VCaP (cell line): ENCODE measurements at regions not wholly inside any gene's neighbourhood (a gene's known extent, or its start where the extent isn't known, plus 50 kb on each side); places are given as distances from the start of the nearest gene placed in this dataset.

Source experiments
- H3K27ac ChIP-seq: fragments of 450-650 bp; 2 replicates; pipeline ENCODE4 v1.5.1; 2017
- TF ChIP-seq, protein P1 (sequence below): fragments of 450-650 bp; conservative IDR thresholded peaks from 2 replicates; pipeline ENCODE4 v1.5.1; 2017; ENCODE audit warnings: mild to moderate bottlenecking, moderate library complexity

DNA sequence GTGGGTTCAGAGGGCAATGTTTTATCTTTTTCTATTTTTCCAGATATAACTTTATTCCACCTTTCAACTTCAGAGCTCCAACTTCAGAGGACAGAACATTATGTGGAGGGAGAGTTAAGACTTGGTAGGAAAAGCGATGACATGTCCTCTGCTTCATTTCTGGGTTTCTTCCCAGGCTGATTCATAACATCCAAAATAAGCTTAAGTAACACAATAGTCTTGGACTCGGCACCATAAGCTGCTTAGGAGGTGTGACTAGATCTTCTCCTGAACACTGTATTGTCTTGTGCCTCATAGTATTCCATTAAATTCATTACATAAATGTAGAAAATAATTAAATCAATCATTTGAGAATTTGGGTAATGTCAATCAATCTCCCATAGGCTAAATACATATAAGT, 95.5 kb upstream of the PDE3A start:
- TF ChIP-seq, protein P1, sequence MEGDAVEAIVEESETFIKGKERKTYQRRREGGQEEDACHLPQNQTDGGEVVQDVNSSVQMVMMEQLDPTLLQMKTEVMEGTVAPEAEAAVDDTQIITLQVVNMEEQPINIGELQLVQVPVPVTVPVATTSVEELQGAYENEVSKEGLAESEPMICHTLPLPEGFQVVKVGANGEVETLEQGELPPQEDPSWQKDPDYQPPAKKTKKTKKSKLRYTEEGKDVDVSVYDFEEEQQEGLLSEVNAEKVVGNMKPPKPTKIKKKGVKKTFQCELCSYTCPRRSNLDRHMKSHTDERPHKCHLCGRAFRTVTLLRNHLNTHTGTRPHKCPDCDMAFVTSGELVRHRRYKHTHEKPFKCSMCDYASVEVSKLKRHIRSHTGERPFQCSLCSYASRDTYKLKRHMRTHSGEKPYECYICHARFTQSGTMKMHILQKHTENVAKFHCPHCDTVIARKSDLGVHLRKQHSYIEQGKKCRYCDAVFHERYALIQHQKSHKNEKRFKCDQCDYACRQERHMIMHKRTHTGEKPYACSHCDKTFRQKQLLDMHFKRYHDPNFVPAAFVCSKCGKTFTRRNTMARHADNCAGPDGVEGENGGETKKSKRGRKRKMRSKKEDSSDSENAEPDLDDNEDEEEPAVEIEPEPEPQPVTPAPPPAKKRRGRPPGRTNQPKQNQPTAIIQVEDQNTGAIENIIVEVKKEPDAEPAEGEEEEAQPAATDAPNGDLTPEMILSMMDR: no peak
- H3K27ac ChIP-seq: no peak overlapping the region

DNA sequence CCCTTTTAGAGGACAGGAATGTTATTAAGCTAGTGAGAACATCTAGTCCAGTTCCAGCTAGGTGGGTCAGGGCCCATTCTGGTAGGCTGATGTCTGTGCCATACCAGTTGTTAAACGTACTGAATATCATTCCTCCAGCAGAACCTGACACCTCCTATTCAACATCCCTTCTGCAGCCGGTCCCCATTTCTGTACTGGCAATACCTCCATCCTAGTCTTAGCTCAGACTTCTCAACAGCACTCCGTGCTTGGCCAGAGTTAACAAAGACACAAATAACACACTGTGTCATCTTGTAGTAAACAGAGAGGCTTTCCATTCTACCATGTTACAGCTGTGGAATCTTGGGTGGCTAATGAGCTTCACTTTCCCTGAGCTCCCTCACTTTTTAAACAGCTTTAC, 94.3 kb upstream of the PDE3A start:
- H3K27ac ChIP-seq: no peak overlapping the region
- TF ChIP-seq, protein P1: no peak

DNA sequence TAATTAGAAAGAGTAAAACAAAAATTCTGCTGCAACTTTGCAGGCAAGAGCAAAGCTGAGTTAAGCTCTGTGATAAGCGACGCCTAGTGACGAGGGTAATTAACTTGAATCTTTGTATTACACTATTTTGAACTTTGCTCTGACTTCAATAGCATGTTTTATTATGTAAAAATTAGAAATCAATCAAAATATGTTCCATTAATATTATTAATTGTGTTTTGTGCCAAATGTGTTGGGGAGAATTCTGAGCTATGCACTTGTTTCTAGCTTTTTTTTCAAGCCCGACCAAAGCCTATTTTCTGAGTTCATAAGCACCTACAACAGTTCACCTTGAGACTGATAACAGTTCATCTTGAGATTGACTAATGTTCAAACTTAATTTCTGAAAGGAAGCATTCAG, 90.1 kb upstream of the PDE3A start:
- H3K27ac ChIP-seq: no peak overlapping the region
- TF ChIP-seq, protein P1: no peak

DNA sequence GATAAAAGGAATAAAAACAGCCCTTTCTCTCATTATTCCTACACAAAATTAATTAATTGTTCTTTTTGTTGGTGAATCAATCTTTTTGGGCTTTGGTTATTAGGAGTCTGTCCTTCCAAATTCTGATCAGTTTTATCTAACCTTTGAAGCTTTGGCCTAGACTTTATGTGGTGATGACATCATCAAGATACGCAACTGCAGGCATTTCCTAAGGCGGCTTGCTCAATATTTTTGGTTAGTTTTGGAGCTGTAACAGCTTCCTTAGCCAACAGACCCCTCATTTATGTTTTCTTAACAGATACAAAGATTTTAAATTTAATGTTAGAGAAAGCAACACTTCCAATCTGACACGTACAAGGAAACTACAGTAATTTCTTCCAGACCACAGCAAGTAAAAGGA, 87.8 kb upstream of the PDE3A start:
- TF ChIP-seq, protein P1: no peak
- H3K27ac ChIP-seq: no peak overlapping the region

- no peak overlapping the region for H3K27ac ChIP-seq
- TF ChIP-seq, protein P1: no peak
Observed at GRCh38 chr12:20282401-20282800, 85.9 kb upstream of the PDE3A start.

GRCh38 chr12:20283482-20283881, 84.9 kb upstream of the PDE3A start:
- no peak overlapping the region for H3K27ac ChIP-seq
- TF ChIP-seq, protein P1: no peak

DNA sequence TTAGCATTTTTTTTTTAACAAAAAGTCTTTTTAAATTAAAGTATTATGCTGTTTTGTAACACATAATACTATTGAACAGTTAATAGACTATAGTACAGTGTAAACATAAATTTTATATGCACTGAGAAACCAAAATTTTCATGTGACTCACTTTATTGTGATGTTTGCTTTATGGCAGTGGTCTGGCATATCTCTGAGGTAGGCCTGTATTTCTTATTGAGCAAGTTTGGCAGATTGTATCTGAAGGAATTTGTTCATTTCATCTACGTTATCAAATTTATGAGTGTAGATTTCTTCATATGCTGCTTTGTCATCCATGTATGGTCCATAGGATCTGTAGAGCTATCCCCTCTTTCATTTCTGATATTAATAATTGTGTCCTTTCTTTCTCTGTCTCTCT, 78.8 kb upstream of the PDE3A start:
- H3K27ac ChIP-seq: no peak overlapping the region
- TF ChIP-seq, protein P1: no peak

GRCh38 chr12:20300457-20300856, 67.9 kb upstream of the PDE3A start:
- no peak overlapping the region for H3K27ac ChIP-seq
- TF ChIP-seq, protein P1: no peak
